AG09309 (cell line): ENCODE measurements at regions not wholly inside any gene's neighbourhood (a gene's known extent, or its start where the extent isn't known, plus 50 kb on each side); places are given as distances from the start of the nearest gene placed in this dataset.
A peak's percentile ranks its signal among the peaks of the same experiment; 100 is the strongest.

Experiments used
- DNase-seq: peaks from one replicate; pipeline ENCODE4 v3.0.0-alpha.2; 2010; ENCODE audit warnings: low read depth
- H3K4me3 ChIP-seq: 2 replicates; pipeline ENCODE4 v1.5.1; 2011; ENCODE audit warnings: mild to moderate bottlenecking, low read depth, low read length, moderate library complexity; ENCODE audit not compliant: control insufficient read depth
- TF ChIP-seq, protein P1 (sequence below): IDR thresholded peaks from 2 replicates; pipeline ENCODE4 v1.5.1; 2011; ENCODE audit warnings: mild to moderate bottlenecking, low read depth, low read length, inconsistent platforms; ENCODE audit not compliant: insufficient read depth, control insufficient read depth; ENCODE audit errors: missing control alignments

DNA sequence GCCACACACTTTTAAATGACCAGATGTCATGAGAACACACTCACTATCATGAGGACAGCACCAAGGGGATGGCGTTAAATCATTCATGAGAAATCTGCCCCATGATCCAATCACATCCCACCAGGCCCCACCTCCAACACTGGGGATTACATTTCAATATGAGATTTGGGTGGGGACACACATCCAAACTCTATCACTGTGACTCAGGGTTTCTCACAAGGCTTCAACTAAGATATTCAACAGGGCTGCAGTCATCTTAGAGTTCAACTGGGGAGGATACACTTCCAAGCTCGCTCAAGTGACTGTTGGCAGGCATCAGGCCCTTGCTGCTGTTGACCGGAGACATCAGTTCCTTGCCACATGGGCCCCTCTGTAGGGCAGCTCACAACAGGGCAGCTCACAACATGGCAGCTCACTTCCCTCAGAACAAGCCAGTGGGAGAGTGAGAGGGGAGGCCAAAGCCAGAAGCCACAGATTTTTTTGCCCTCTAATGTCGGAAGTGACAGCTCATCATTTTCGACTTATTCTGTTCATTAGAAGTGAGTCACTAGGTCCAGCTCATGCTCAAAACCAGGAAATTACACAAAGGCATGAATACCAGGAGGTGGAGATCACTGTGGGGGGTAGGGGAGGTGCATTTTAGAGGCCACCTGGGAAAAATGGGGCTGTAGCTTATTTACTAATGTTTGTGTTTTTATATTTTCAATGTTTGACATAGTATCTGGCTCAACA is 50.8 kb upstream of the PTHLH start:
- DNase-seq: peak; percentile 78
- H3K4me3 ChIP-seq: no peak overlapping the region
- TF ChIP-seq, protein P1, sequence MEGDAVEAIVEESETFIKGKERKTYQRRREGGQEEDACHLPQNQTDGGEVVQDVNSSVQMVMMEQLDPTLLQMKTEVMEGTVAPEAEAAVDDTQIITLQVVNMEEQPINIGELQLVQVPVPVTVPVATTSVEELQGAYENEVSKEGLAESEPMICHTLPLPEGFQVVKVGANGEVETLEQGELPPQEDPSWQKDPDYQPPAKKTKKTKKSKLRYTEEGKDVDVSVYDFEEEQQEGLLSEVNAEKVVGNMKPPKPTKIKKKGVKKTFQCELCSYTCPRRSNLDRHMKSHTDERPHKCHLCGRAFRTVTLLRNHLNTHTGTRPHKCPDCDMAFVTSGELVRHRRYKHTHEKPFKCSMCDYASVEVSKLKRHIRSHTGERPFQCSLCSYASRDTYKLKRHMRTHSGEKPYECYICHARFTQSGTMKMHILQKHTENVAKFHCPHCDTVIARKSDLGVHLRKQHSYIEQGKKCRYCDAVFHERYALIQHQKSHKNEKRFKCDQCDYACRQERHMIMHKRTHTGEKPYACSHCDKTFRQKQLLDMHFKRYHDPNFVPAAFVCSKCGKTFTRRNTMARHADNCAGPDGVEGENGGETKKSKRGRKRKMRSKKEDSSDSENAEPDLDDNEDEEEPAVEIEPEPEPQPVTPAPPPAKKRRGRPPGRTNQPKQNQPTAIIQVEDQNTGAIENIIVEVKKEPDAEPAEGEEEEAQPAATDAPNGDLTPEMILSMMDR: no peak

DNA sequence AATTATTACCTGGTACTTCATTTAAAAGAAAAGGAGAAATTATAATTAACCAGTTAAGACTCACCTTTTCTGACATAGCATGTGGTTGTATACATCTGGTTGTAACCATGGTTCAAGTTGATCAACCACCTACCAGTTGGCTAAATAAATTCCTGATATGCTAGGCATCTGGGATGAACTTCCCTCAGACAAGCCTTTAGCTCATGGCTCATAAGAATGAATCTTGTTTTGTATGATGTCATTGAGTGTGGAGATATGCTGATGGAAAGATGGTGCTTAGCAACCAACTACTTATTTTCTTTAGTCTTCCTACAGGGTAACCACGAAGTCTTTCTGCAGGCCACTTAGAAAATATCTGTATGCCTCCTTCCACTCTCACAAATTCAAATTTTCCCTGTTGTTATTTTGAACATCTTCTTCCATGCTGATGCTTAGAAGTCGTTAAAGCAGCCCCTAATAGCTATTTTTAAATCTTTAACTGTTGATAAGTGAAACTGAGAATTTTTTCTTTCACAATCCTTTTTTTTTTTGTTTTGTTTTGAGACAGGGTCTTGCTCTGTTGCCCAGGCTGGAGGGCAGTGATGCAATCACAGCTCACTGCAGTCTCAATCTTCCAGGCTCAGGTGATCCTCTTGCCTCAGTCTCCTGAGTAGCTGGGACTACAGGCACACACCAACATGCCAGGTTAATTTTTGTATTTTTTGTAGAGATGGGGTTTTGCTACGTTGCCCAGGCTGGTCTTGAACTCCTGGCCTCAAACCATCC is 51.9 kb upstream of the PTHLH start:
- no peak for DNase-seq
- H3K4me3 ChIP-seq: no peak overlapping the region
- TF ChIP-seq, protein P1: no peak

DNA sequence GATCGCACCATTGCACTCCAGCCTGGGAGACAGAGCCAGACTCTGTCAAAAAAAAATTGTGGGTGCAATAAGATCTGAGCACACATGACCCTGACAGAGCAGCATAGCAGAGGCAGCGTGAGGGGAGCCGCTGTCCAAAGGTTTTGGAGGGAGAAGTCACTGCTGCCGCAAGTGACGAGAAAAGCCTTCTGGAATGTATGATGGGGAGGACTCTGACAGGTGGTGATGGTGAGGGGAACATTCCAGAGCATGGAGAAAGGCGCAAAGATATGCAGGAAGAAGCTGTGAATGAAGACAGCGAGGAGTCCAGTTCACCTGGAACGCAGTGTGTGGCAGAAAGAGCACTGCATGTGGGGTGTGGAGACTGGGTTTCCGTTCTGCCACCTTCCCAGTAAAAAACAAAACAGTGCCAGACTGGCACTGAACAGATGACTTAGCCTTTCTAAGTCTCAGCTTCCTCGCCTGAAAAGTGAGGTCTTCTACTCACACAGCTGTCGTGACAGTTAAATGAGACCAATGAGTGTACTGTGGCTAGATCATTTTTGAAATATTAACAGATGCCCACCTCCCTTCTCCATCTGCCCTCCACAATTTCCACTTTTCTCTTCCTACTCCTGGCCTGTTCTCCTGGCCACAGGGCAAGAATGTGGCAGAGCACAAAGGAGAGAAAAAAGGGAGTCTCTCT is 53.4 kb upstream of the PTHLH start:
- DNase-seq: no peak
- no peak overlapping the region for H3K4me3 ChIP-seq
- TF ChIP-seq, protein P1: no peak

DNA sequence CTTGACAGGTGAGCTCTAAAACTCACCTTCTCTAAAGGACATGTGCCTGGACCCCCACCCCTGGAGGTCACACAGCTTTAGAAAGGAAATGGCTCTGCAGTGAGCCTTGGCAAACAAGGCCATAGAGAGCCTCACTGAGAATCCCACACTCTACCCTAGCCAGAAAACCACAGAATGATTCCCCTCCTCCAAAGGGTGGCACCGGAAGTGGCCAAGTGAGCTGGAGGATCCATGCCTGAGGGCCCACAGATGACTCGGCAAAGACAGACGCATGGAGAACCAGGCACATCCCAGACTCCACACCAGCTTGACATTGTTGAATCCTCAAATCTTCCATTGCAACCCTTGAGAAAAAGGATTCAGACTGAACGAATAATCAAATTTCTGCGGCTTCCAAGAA is 54.2 kb upstream of the PTHLH start:
- TF ChIP-seq, protein P1: no peak
- no peak overlapping the region for H3K4me3 ChIP-seq
- no peak for DNase-seq

DNA sequence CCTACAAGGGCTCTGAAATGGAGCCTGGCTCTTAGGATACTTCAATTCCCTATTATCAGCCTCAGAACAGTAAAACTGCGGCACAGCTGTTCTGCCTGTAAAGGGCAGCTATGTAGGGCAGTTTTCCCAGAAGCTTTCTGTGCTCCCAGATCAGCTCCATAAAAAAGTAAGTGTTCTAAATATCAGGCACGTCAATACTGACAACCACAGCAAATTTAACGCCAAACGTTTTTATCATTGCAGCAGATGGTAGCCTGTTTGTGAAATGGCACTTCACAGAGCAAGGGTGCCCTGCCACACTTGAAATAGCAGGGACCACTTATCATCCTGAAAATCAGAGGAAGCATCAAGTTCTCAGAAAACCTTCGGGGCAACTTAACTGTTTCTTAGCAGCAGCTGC is 54.8 kb upstream of the PTHLH start:
- TF ChIP-seq, protein P1: no peak
- DNase-seq: peak; percentile 53
- H3K4me3 ChIP-seq: no peak overlapping the region

DNA sequence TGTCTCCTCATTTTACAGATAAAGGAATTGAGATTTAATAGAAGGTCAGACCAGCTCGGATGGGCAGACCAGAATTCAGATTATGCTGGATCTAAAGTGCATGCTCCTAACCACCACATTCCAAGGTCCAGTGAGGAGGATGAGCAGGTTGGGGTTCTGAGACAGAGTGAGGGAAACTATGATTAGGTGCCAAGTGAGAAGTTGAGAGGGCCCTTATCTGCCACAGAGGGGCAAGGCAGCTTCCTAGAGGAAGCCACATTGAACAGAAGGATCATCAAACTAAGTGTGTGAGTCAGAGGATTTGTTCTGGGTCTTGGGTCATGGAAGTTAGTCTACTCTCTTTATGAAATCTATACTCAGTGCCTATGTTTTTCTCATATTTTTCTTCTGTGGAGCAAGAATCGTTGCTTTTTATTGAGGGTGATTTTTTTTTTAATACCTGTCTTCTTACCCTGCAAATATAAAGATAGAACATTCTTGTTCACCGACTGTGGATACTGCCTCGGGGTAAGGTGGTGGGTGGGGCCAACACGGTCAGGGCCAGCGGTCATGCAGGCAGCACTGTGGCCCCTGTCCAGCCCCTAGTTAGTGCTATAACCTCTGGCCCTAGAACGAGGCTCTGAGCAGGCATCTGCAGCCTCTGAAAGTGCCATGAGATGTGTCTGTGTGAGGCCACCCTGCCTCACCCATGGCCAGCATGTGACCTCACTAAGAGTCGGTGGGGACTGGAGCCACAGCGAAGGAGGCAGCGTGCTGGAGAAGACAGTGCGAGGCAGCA is 55.6 kb upstream of the PTHLH start:
- no peak overlapping the region for H3K4me3 ChIP-seq
- no peak for DNase-seq
- TF ChIP-seq, protein P1: no peak
